GM19324 (cell line): ENCODE measurements at regions not wholly inside any gene's neighbourhood (a gene's known extent, or its start where the extent isn't known, plus 50 kb on each side); places are given as distances from the start of the nearest gene placed in this dataset.

Experiments used
- ATAC-seq: cut with Tn5 transposase; IDR thresholded peaks from one replicate; pipeline ENCODE4 v1.9.1; 2021; ENCODE audit warnings: mild to moderate bottlenecking, moderate library complexity; ENCODE audit not compliant: unreplicated experiment, low FRiP score

DNA sequence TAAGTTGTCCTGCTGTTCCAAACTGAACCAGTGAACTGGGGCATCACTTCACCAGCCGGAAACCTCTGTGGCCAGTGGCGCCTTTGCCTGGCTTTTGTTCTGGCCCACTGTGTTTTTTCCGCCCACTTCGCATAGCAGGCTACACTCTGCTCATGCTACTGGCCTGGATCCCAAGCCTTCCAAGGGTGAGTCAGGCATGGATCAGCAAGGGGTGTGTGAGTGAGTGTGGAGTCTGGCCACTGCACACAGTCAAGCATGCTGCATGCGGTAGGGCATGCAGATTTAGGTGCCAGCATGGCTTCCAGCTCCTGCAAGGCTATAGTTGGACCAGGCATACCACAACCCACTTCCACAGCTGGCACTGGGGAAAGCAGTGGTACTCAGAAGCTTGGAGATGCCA lies 1967.9 kb downstream of the C4orf33 start:
- ATAC-seq, result no peak

- no peak for ATAC-seq
Measured at GRCh38 chr4:131081069-131081468, 1985.1 kb downstream of the C4orf33 start.

DNA sequence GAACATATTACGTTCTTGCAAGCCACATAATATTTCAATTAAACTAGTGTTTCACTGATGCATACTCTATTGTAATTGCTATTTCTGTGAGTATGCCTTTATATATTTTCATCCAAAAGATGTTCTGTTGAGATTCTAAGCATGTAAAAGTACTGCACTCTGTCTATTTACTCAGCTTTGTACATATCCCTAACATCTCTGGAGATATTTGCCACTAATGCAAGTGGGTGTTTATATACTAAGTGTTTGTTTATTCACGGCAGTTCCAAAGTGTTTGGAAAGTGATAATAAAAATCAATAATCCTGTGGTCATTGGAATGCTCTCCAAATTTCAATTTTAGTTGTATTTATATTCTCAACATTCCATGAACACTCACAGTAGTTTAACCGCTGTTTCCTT lies 1989.0 kb downstream of the C4orf33 start:
- no peak for ATAC-seq

DNA sequence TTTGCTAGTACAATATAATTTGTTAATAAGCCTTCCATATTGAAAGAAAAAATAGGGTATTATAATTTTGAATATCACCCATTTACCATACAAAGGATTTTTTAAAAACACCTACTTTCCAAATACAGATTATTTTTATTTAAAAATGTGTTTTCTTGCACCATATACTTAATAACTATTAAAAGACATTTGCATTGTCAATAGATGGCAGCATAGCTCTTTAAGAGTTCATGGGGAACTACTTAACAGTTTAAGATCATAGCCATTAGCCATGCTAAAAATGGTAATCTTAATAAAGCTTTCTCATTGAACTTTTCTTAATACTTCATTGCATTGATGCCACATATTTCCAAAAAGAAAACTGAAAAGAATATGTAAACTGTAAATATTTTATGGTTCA lies 1995.9 kb downstream of the C4orf33 start:
- no peak for ATAC-seq

- ATAC-seq, result no peak
Measured at GRCh38 chr4:131093303-131093702, 1997.4 kb downstream of the C4orf33 start.

- ATAC-seq, result no peak
Measured at GRCh38 chr4:131098976-131099375, 2003.0 kb downstream of the C4orf33 start.

GRCh38 chr4:131113273-131113672 lies 2017.3 kb downstream of the C4orf33 start:
- no peak for ATAC-seq

DNA sequence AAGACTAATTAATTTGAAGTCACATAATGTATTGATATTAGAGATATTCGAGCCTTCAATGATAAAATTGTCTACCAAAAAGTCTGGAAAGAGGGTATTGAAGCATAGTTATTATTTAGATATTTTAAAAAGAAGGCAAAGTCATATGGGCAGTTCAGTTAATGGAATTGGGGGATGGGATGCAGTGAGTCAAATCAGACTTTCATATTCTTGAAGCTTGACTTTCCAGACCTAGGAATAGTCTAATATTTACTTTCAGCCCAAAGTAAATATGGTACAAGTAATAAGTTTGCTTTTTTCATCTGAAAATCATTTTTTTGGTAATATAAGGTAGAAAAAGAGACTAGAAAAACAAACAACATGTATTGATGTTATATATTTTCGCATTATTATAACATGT lies 2017.8 kb downstream of the C4orf33 start:
- ATAC-seq, result no peak

GRCh38 chr4:131119661-131120060 lies 2023.7 kb downstream of the C4orf33 start:
- no peak for ATAC-seq

- no peak for ATAC-seq
Measured at GRCh38 chr4:131137196-131137595, 2011.9 kb upstream of the PCDH10 start.

GRCh38 chr4:131159261-131159660 lies 1989.8 kb upstream of the PCDH10 start:
- no peak for ATAC-seq

DNA sequence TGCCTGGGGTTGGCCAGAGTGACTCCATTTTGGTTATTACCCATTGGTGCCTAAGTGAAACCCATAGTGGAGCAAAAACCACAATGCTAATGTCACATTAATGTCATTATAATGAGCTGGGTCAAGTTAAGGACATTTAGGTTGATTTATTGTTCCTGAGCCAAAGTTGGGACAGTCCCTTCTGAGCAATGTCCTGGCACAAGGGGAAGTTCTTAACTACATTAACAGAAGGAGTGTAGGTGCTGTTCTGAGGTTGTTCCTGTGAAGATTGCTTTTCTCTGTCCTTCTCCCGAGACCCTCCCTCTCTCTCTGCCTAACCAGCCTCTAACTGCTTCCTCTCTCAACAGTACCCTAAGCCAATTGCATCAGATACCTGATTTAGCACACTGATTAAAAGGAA lies 1956.8 kb upstream of the PCDH10 start:
- ATAC-seq, result no peak

GRCh38 chr4:131207589-131207988 lies 1941.5 kb upstream of the PCDH10 start:
- ATAC-seq, result no peak

GRCh38 chr4:131248314-131248713 lies 1900.8 kb upstream of the PCDH10 start:
- no peak for ATAC-seq

GRCh38 chr4:131251321-131251720 lies 1897.8 kb upstream of the PCDH10 start:
- ATAC-seq, result no peak

GRCh38 chr4:131257241-131257640 lies 1891.9 kb upstream of the PCDH10 start:
- no peak for ATAC-seq

- ATAC-seq, result no peak
Measured at GRCh38 chr4:131258361-131258760, 1890.7 kb upstream of the PCDH10 start.

GRCh38 chr4:131288441-131288840 lies 1860.7 kb upstream of the PCDH10 start:
- ATAC-seq, result no peak

- ATAC-seq, result no peak
Measured at GRCh38 chr4:131296192-131296591, 1852.9 kb upstream of the PCDH10 start.

GRCh38 chr4:131302108-131302507 lies 1847.0 kb upstream of the PCDH10 start:
- ATAC-seq, result no peak

- ATAC-seq, result no peak
Measured at GRCh38 chr4:131304686-131305085, 1844.4 kb upstream of the PCDH10 start.

DNA sequence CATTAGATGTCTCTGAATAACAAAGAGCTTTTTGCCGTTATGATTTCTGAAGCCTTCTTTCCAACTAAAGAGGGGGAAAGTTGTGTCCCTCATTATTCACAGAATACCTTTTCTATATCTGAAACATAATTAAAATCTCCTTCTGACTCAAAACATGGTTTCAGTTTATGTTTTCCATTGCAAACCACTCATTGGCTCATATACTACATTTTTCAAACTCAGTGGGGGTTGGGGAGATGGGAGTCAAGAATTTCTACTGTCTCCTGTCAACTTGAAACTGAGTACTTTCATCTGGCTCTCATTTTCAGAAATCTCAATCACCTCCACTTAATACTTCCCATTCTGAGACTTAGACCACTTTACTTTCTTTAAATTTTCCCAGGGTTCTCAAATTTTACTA lies 1839.5 kb upstream of the PCDH10 start:
- no peak for ATAC-seq

DNA sequence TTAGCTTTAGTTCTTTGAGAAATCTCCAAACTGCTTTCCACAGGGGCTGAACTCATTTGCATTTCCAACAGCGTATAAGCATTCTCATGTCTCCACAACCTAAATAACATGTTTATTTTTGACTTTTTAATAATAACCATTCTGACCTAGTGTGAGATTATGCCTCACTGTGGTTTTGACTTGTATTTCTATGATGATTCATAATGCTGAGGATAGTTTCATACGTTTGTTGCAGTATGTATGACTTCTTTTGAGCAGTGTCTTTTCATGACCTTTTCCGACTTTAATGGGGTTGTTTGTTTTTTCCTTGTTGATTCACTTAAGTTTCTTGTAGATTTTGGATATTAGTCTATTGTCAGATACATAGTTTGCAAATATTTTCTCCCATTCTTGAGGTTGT lies 1833.0 kb upstream of the PCDH10 start:
- ATAC-seq, result no peak
